ENCODE measurements at regions not wholly inside any gene's neighbourhood (a gene's known extent, or its start where the extent isn't known, plus 50 kb on each side); places are given as distances from the start of the nearest gene placed in this dataset.

GRCh38 chr12:82149045-82149444 lies 209.1 kb downstream of the CCDC59 start:
- no peak for DNase-seq

DNA sequence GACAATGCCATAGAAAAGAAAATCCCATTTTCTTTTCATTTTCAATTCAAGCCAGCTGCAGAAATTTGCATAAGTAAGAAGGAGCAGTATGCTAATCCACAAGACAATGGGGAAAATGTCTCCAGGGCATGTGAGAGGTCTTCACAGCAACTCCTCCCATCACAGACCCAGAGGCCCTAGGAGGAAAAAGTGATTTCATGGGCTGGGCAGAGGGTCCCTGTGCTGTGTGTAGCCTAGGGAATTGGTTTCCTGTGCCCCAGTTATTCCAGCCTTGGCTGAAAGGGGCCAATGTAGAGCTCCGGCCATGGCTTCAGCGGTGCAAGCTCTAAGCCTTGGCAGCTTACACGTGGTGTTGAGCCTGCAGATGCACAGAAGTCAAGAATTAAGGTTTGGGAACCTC lies 211.4 kb downstream of the CCDC59 start:
- DNase-seq = no peak

GRCh38 chr12:82144505-82144904 lies 213.7 kb downstream of the CCDC59 start:
- no peak for DNase-seq

DNA sequence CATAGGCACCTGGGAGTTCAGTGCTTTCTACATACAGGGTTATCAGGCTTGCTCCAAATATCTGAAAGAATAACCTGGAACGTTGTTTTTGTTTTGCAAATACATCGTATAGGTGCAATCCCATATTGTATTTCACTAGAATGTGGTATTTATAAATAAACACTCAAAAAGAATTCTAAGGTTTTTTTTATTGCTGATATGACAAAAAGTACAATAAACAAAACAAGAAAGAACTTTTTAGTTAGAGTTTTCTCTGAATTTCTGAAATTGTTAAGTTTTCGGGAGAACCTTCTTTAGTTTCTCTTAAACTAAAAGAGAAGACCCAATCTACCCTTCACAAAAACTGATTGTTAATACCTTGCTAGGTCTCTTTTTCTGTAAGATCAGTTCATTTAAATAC lies 225.8 kb downstream of the CCDC59 start:
- no peak for DNase-seq

DNA sequence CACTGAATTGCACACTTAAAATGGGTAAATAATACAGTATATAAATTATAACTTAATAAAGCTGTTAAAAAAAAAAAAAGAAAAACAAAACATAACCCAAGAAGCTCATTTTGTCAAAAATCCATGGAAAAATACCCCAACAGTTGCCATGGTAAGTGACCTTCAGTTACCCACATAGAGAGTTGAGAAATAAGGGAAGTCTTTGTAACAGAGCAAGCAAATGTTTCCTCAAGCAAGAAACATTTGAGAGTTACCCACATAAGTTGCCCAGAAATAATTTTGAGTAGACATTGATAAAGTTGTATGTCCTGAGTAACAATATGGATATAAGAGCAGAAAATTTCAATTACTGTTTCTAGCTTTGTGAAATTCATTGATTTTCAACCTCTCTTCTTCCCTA lies 227.4 kb downstream of the CCDC59 start:
- DNase-seq = no peak

- DNase-seq = no peak
Measured at GRCh38 chr12:82124711-82125380, 233.3 kb downstream of the CCDC59 start.

DNA sequence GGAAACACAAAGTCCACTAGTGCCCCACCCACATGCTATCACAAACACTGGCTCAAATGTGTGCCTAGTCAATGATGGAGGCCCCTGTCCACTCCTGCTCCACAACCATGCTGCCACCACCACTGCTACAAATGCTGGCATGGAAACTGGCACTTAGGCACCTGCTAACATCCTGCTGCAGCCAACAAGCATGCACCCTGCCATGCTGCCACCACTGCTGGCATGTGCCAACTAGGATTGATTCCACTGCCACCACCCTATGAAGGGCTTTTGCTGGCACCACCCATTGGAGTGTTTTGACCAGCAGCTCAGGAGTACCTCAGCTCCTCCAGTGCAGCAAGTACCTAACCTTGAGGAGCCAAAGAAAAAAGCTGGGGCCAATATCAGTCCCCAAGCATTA lies 236.6 kb downstream of the CCDC59 start:
- DNase-seq = no peak

DNA sequence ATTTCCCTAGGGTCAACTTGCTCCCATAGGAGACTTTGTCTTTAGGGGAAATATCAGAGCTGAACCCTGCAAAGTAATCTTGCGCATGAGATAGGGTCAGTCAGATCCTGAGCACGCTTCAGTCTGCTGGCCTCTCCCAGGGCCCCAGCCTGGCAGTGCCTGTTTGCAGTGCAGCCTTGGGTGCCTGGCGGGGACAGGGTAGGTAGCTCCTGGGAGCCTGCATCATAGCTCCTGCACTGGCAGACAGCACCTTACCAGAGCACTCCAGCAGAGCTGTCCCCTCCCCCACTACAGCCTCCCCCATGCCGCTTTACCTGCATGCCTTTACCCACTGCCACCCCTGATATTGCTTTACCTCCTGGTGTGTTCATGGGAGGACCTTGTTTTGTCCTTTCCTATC lies 237.3 kb downstream of the CCDC59 start:
- no peak for DNase-seq

GRCh38 chr12:82109243-82109642 lies 248.9 kb downstream of the CCDC59 start:
- no peak for DNase-seq

DNA sequence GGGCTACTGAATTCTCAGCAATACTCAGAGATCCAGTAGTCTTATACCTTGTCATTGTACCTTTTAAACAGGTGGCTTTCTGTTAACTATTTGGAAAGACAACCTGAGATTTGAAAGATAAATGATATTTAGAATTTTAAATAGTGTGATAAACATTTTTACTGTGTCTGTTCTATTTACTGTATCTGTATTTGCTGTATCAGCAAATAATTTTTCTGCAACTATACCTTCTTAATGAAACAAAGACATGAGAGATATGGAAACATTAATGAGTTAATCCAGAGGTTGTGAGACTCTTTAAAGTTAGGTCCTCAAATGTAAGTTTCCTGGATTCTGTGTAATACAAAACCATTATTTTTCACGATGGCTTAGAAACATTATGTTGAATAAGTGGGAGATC lies 249.6 kb downstream of the CCDC59 start:
- no peak for DNase-seq

- DNase-seq = no peak
Measured at GRCh38 chr12:82099216-82099615, 259.0 kb downstream of the CCDC59 start.

DNA sequence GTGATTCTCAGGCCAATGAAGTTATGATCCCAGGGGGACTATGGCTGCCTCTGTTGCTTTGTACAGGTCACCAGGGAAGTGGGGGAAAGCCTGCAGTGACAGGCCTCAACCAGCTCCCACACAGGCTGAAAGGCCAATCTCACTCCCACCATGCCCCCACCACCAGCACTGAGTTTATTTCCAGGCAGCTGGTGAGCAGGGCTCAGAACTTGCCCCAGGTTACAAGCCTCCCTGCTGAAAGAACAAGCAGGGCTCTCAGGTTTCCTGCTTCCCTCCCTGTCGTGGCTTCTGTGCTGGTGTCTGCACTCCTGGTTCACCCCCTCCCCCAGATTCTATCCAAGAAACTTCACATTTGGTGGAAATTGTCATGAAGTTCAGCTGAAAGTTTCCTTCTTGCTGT lies 260.3 kb downstream of the CCDC59 start:
- no peak for DNase-seq

- DNase-seq = no peak
Measured at GRCh38 chr12:82097438-82097837, 260.7 kb downstream of the CCDC59 start.

- no peak for DNase-seq
Measured at GRCh38 chr12:82090165-82090564, 268.0 kb downstream of the CCDC59 start.

GRCh38 chr12:82089369-82090121 lies 268.6 kb downstream of the CCDC59 start:
- peak; percentile 5 to 10 for DNase-seq

DNA sequence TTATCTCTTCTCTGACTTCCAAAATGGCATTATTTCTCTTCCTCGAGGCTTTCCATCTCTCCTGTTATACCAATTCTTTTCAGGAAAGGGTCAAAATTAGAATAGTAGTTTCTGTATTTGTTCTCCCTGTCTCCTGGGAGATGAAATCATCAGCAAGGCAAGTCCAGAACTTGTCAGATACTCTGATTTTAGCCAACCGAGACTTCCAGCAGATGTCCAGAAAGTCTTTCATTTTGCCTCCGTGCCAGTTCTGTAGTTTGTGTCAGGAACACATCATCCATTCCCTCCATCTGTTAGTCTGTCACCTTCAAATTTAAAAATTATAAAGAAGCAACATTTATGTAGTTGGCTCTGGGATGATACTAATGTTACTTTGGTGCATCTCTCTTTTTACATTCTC lies 275.7 kb downstream of the CCDC59 start:
- DNase-seq = no peak

DNA sequence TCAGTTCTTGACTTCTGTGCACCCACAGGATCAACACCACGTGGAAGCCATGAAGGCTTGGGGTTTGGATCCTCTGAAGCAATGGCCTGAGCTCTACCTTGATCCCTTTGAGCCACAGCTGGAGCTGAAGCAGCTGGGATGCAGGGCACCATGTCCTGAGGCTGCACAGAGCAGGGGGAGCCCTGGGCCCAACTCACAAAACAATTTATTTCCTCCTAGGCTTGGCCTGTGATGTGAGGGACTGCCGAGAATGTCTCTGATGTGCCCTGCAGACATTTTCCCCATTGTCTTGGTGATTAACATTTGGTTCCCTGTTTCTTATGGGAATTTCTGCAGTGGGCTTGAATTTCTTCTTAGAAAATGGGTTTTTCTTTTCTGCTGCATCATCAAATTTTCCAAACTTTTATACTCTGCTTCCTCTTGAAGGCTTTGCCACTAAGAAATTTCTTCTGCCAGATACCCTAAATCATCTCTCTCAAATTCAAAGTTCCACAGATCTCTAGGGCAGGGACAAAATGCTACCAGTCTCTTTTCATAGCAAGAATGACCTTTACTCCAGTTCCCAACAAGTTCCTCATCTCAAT lies 288.2 kb downstream of the CCDC59 start:
- DNase-seq = no peak

GRCh38 chr12:82058197-82058596 lies 299.0 kb upstream of the PPFIA2 start:
- no peak for DNase-seq

DNA sequence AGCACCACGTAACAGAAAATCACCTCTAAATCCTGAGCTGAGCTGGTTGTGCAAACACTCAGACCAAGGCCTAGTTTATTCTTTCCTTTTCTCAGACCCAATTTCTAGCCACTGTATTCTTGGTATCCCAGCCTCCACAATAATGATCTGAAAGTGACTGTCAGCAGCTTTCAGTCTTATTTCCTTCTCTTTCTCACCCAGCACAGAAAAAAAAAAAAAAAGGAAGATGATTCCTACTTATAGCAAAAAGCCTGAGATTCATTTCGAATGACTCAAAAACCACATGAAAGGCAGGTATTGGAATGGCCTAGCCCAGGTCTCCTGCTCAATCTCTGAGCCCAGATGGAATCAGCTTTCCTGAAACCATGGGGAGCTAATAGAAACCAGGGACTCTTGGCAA lies 298.6 kb upstream of the PPFIA2 start:
- DNase-seq = no peak

- no peak for DNase-seq
Measured at GRCh38 chr12:82055391-82055790, 296.2 kb upstream of the PPFIA2 start.

GRCh38 chr12:82054566-82054965 lies 295.4 kb upstream of the PPFIA2 start:
- DNase-seq = no peak

DNA sequence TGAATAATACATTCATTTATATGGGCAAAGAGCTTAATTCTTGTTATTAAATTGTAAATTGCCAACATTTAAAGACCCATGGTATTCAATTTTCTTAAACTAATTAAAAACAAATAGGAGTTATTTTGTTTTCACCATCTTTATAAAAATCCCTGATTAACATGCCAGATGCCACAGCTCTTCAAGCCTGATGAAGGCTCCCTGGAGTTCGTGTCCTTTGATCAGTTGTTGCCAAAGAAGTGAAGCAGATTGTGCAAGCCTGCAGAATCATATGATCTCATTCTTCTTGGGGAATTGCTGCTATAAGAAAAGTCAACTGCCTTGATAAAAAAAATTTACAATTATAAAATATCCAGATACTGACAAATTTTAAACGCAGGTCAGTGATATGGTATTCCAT lies 288.3 kb upstream of the PPFIA2 start:
- DNase-seq = no peak

DNA sequence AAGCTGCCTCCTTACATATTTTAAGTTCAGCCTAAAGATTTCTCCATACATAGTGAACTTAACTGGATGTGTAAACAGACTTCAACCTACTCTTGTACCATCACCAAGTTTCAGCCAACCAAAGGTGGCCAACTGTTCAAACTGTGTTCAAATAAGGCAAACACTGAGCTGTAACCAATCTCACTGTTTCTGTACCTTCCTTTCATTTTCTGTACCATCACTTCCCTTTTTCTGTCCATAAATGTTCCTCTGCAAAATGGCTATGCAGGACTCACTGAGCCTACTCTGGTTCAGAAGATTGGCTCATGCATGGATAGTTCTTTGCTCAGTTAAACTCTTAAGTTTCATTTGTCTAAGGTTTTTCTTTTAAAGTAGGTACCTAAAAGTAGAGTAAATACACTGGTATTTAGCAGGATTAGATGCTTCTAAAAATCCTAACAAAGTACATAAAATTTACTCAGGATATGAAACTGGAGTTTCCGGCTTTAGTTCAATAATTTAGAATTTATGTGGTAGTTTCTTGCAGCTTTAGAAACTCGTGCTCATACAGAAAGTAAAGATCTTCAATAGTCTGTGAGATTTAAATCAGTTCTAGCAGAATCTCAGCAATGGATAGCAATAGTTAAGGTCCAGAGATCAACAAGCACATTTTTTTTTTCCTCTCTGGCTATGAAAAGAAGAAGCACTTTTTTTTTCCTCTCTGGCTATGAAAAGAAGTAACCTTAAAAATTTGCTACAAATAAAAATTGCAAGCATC lies 282.0 kb upstream of the PPFIA2 start:
- no peak for DNase-seq

DNA sequence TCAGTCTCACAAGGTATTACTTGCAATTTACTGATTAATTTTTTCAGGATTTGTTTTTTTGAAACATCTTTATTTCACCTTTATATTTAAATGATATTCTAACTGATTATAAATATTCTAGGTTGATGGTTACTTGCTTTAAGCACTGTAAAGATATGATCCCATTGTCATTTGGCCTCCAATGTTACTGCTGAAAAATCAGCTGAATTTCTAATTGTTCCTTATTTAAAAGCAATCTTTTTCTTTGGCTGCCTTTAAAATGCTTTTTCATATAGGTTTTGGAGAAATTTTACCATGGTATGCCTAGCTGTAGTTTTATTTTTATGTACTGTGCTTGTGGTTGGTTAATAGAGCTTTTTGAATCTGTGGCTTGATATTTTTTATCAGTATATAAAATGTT lies 275.6 kb upstream of the PPFIA2 start:
- DNase-seq = no peak

Data from SHP77 (cell line).